ENCODE measurements at regions not wholly inside any gene's neighbourhood (a gene's known extent, or its start where the extent isn't known, plus 50 kb on each side); places are given as distances from the start of the nearest gene placed in this dataset.
"Not testable (repeated sequence)": the region's sequence is repeated elsewhere in the genome, so short reads cannot be mapped to it uniquely, and the experiment has no call there.

- H3K4me3 ChIP-seq (ENCODE audit: low read depth, low read length): no peak overlapping the region
- no peak for TF ChIP-seq CTCF (IDR thresholded peaks at IDR 0.05; ENCODE audit: borderline replicate concordance, insufficient read depth, low read depth, low read length)
Observed at GRCh38 chr3:153245661-153246060, 83.6 kb downstream of the RAP2B start.

GRCh38 chr3:153246331-153246730, 84.3 kb downstream of the RAP2B start:
- H3K4me3 ChIP-seq (ENCODE audit: low read depth, low read length): no peak overlapping the region
- no peak for TF ChIP-seq CTCF (IDR thresholded peaks at IDR 0.05; ENCODE audit: borderline replicate concordance, insufficient read depth, low read depth, low read length)

- no peak for TF ChIP-seq CTCF (IDR thresholded peaks at IDR 0.05; ENCODE audit: borderline replicate concordance, insufficient read depth, low read depth, low read length)
- H3K4me3 ChIP-seq (ENCODE audit: low read depth, low read length): no peak overlapping the region
Observed at GRCh38 chr3:153246806-153247205, 84.8 kb downstream of the RAP2B start.

- H3K4me3 ChIP-seq (ENCODE audit: low read depth, low read length): no peak overlapping the region
- TF ChIP-seq CTCF (IDR thresholded peaks at IDR 0.05; ENCODE audit: borderline replicate concordance, insufficient read depth, low read depth, low read length): no peak
Observed at GRCh38 chr3:153247331-153248330, 85.6 kb downstream of the RAP2B start.

- not testable (repeated sequence) for H3K4me3 ChIP-seq (ENCODE audit: low read depth, low read length)
Observed at GRCh38 chr3:153248835-153249234, 86.8 kb downstream of the RAP2B start.

GRCh38 chr3:153249906-153250305, 87.9 kb downstream of the RAP2B start:
- TF ChIP-seq CTCF (IDR thresholded peaks at IDR 0.05; ENCODE audit: borderline replicate concordance, insufficient read depth, low read depth, low read length): no peak
- no peak overlapping the region for H3K4me3 ChIP-seq (ENCODE audit: low read depth, low read length)

- TF ChIP-seq CTCF (IDR thresholded peaks at IDR 0.05; ENCODE audit: borderline replicate concordance, insufficient read depth, low read depth, low read length): no peak
- no peak overlapping the region for H3K4me3 ChIP-seq (ENCODE audit: low read depth, low read length)
Observed at GRCh38 chr3:153250446-153250845, 88.4 kb downstream of the RAP2B start.

Data from GM12875 (cell line).